ENCODE measurements at regions not wholly inside any gene's neighbourhood (a gene's known extent, or its start where the extent isn't known, plus 50 kb on each side); places are given as distances from the start of the nearest gene placed in this dataset.
"Not testable (repeated sequence)": the region's sequence is repeated elsewhere in the genome, so short reads cannot be mapped to it uniquely, and the experiment has no call there.

GRCh38 chr6:160804639-160805038 lies 102.6 kb downstream of the PLG start:
- DNase-seq (ENCODE audit: low read depth) = no peak

GRCh38 chr6:160808263-160808662 lies 106.2 kb downstream of the PLG start:
- DNase-seq (ENCODE audit: low read depth) = no peak

GRCh38 chr6:160810238-160810637 lies 108.2 kb downstream of the PLG start:
- DNase-seq (ENCODE audit: low read depth) = no peak

- DNase-seq (ENCODE audit: low read depth) = no peak
These were observed 110.1 kb downstream of the PLG start for GRCh38 chr6:160812097-160812496.

GRCh38 chr6:160818934-160819333 lies 116.9 kb downstream of the PLG start:
- DNase-seq (ENCODE audit: low read depth) = no peak

GRCh38 chr6:160820661-160821060 lies 118.6 kb downstream of the PLG start:
- not testable (repeated sequence) for DNase-seq (ENCODE audit: low read depth)

GRCh38 chr6:160831739-160832138 lies 129.7 kb downstream of the PLG start:
- no peak for DNase-seq (ENCODE audit: low read depth)

GRCh38 chr6:160832422-160832821 lies 130.4 kb downstream of the PLG start:
- no peak for DNase-seq (ENCODE audit: low read depth)

GRCh38 chr6:160837146-160837545 lies 135.1 kb downstream of the PLG start:
- no peak for DNase-seq (ENCODE audit: low read depth)

GRCh38 chr6:160851031-160851430 lies 140.5 kb upstream of the MAP3K4 start:
- no peak for DNase-seq (ENCODE audit: low read depth)

- no peak for DNase-seq (ENCODE audit: low read depth)
These were observed 137.6 kb upstream of the MAP3K4 start for GRCh38 chr6:160853946-160854345.

- no peak for DNase-seq (ENCODE audit: low read depth)
These were observed 132.7 kb upstream of the MAP3K4 start for GRCh38 chr6:160858886-160859285.

GRCh38 chr6:160859822-160860221 lies 131.7 kb upstream of the MAP3K4 start:
- no peak for DNase-seq (ENCODE audit: low read depth)

- no peak for DNase-seq (ENCODE audit: low read depth)
These were observed 129.7 kb upstream of the MAP3K4 start for GRCh38 chr6:160861824-160862223.

GRCh38 chr6:160863782-160864181 lies 127.8 kb upstream of the MAP3K4 start:
- no peak for DNase-seq (ENCODE audit: low read depth)

- no peak for DNase-seq (ENCODE audit: low read depth)
These were observed 120.2 kb upstream of the MAP3K4 start for GRCh38 chr6:160871320-160871719.

GRCh38 chr6:160881148-160881808 lies 110.3 kb upstream of the MAP3K4 start:
- no peak for DNase-seq (ENCODE audit: low read depth)

GRCh38 chr6:160882006-160882405 lies 109.6 kb upstream of the MAP3K4 start:
- no peak for DNase-seq (ENCODE audit: low read depth)

GRCh38 chr6:160882791-160883279 lies 108.7 kb upstream of the MAP3K4 start:
- no peak for DNase-seq (ENCODE audit: low read depth)

GRCh38 chr6:160883560-160883959 lies 108.0 kb upstream of the MAP3K4 start:
- no peak for DNase-seq (ENCODE audit: low read depth)

- DNase-seq (ENCODE audit: low read depth) = no peak
These were observed 107.6 kb upstream of the MAP3K4 start for GRCh38 chr6:160883999-160884398.

GRCh38 chr6:160889148-160889547 lies 102.4 kb upstream of the MAP3K4 start:
- DNase-seq (ENCODE audit: low read depth) = not testable (repeated sequence)

GRCh38 chr6:160891690-160892089 lies 99.9 kb upstream of the MAP3K4 start:
- no peak for DNase-seq (ENCODE audit: low read depth)

- no peak for DNase-seq (ENCODE audit: low read depth)
These were observed 96.0 kb upstream of the MAP3K4 start for GRCh38 chr6:160895562-160895961.
